CD4-positive, alpha-beta T cell (primary cell): ENCODE measurements at regions not wholly inside any gene's neighbourhood (a gene's known extent, or its start where the extent isn't known, plus 50 kb on each side); places are given as distances from the start of the nearest gene placed in this dataset.
A peak's percentile ranks its signal among the peaks of the same experiment; 100 is the strongest.
"Not testable (repeated sequence)": the region's sequence is repeated elsewhere in the genome, so short reads cannot be mapped to it uniquely, and the experiment has no call there.

ENCODE experiments used
- ATAC-seq: fragments of 200-7000 bp; cut with Tn5 transposase; one replicate; pipeline ENCODE4 v1.10.0; 2022; ENCODE audit warnings: mild to moderate bottlenecking; ENCODE audit not compliant: poor library complexity
- CTCF ChIA-PET: fragments of 350-600 bp; sonication (Branson Sonifier 250); formaldehyde crosslinking; loops from one replicate; lab custom pipeline; 2021; ENCODE audit warnings: antibody characterized with exemption, inconsistent platforms; lab: Charles Lee
- POLR2A ChIA-PET: fragments of 350-600 bp; sonication (Branson Sonifier 250); formaldehyde crosslinking; loops from one replicate; lab custom pipeline; 2021; ENCODE audit warnings: antibody characterized with exemption, inconsistent platforms; lab: Charles Lee
- DNase-seq, 14 experiments: peaks; one replicate each; pipeline ENCODE4 v3.0.0-alpha.2; 2013 to 2020; ENCODE audit warnings: mixed read lengths in 2 of 14
- H3K27ac ChIP-seq, 2 donors: one replicate each; pipeline versions ENCODE4 v1.5.1 to v1.7.0; 2013; ENCODE audit warnings: low read length in 2 of 2, low read depth in 1 of 2, mild to moderate bottlenecking in 1 of 2
- H3K27me3 ChIP-seq, 2 experiments: 1 replicate in 1 of 2; 2 replicates in 1 of 2; pipeline versions ENCODE4 v1.6.1 to v1.7.0; 2013; ENCODE audit warnings: low read length in 2 of 2, control low read depth in 1 of 2, mild to moderate bottlenecking in 1 of 2, moderate library complexity in 1 of 2; ENCODE audit not compliant: insufficient read depth in 2 of 2, control insufficient read depth in 1 of 2
- H3K36me3 ChIP-seq: one replicate; pipeline ENCODE4 v1.6.1; 2013; ENCODE audit warnings: low read length, control low read depth; ENCODE audit not compliant: insufficient read depth
- H3K4me1 ChIP-seq: one replicate; pipeline ENCODE4 v1.6.1; 2013; ENCODE audit warnings: low read length, control low read depth; ENCODE audit not compliant: insufficient read depth
- H3K4me3 ChIP-seq: one replicate; pipeline ENCODE4 v1.5.1; 2013; ENCODE audit warnings: mild to moderate bottlenecking, low read length, moderate library complexity
- H3K9me3 ChIP-seq, 2 experiments: 1 replicate in 1 of 2; 2 replicates in 1 of 2; pipeline versions ENCODE4 v1.6.1 to v1.7.0; 2013; ENCODE audit warnings: low read length in 2 of 2, mild to moderate bottlenecking in 2 of 2, control low read depth in 1 of 2, moderate library complexity in 1 of 2; ENCODE audit not compliant: control insufficient read depth in 1 of 2, insufficient read depth in 1 of 2
- H3K27ac Mint-ChIP-seq: one replicate; pipeline ENCODE4 v1.8.0; 2020; ENCODE audit warnings: mixed read lengths
- H3K27me3 Mint-ChIP-seq: one replicate; pipeline ENCODE4 v1.8.0; 2021; ENCODE audit warnings: mixed read lengths
- H3K36me3 Mint-ChIP-seq: one replicate; pipeline ENCODE4 v1.8.0; 2021; ENCODE audit warnings: low read depth, mixed read lengths
- H3K4me1 Mint-ChIP-seq: one replicate; pipeline ENCODE4 v1.8.0; 2021; ENCODE audit warnings: low read depth, mixed read lengths
- H3K4me3 Mint-ChIP-seq: one replicate; pipeline ENCODE4 v1.8.0; 2020; ENCODE audit warnings: mild to moderate bottlenecking, mixed read lengths
- H3K9me3 Mint-ChIP-seq: one replicate; pipeline ENCODE4 v1.8.0; 2020; ENCODE audit warnings: mixed read lengths
- intact Hi-C, 2 experiments: fragments of 100-400 bp; cut with DNase I in 1 of 2; cut with micrococcal nuclease in 1 of 2; formaldehyde crosslinking; loops; one replicate each; pipeline versions ENCODE4 v1.15.1 to v1.9.0; 2023 to 2025; cut with DNase I, micrococcal nuclease
- TF ChIP-seq, protein P1 (sequence below): fragments of 200-600 bp; IDR thresholded peaks from one replicate; pipeline ENCODE4 v1.8.0; 2022; ENCODE audit warnings: antibody characterized with exemption, mild to moderate bottlenecking

DNA sequence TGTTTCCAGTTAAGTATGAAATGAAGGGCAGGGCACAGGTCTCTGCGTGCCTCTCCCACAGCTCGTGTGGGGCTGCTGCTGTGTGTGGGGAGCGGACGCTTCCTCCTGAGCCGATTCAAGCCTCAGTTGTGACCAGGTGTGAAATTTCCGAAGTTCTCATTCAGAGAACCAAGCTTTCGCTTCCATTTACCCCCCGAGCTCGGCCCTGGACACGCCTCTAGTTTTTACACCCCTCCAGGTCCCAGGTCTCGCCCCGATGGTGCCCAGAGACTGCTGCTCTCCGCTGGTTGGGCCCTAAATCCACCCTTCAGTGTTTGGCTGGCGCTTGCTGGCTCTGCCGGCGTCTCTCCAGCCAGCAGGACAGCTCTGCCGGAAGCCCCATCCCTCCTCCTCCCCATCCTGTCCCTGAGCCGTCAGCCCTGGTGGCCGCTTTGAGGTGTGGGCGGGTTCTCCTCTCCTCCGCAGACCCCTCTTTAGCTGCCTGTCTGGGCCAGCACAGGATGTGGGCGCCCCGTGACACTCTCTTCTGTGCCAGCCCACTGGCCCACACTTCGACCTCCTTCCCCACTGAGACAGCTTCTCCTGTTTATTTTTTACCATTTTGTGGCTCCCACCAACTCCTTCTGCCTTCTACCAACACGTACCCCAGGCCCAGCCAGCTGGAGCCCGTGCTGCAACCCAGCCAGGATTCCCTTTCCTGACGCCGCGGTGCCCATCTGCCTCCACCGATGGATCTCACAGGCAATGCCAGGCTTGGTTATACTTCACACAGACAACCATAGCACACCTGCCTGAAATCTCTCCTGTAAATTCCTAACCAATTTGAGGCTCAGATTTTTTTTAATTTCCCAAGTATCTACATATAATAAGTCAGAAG lies 142.8 kb downstream of the DLL1 start:
- ChIA-PET CTCF (no interaction called here), POLR2A (interaction anchor here (1.4 to 2.2 kb wide), 3 partner anchors 59 to 159 kb away, joined by 3 to 18 read pairs (median 9); no protein-coding TSS in a partner anchor)
- H3K4me3 Mint-ChIP-seq = peak overlapping the region; percentile 81
- ATAC-seq (peak; percentile 71), DNase-seq (peak in 13 of 14 experiments; percentile 10 to 77 (median 47))
- H3K4me1 Mint-ChIP-seq = peaks cover 48% of the 10 kb centered on the region
- peaks cover 60% of the 10 kb centered on the region for H3K4me1 ChIP-seq
- peaks cover 3% of the 10 kb centered on the region for H3K9me3 Mint-ChIP-seq
- peak overlapping the region; percentile 43 for H3K4me3 ChIP-seq
- TF ChIP-seq, protein P1, sequence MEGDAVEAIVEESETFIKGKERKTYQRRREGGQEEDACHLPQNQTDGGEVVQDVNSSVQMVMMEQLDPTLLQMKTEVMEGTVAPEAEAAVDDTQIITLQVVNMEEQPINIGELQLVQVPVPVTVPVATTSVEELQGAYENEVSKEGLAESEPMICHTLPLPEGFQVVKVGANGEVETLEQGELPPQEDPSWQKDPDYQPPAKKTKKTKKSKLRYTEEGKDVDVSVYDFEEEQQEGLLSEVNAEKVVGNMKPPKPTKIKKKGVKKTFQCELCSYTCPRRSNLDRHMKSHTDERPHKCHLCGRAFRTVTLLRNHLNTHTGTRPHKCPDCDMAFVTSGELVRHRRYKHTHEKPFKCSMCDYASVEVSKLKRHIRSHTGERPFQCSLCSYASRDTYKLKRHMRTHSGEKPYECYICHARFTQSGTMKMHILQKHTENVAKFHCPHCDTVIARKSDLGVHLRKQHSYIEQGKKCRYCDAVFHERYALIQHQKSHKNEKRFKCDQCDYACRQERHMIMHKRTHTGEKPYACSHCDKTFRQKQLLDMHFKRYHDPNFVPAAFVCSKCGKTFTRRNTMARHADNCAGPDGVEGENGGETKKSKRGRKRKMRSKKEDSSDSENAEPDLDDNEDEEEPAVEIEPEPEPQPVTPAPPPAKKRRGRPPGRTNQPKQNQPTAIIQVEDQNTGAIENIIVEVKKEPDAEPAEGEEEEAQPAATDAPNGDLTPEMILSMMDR = no peak
- peak overlapping the region in 1 of 2 donors; percentile 58 for H3K27ac ChIP-seq
- peaks cover 0 to 5% of the 10 kb centered on the region in 2 experiments for H3K27me3 ChIP-seq
- H3K27ac Mint-ChIP-seq = peak overlapping the region; percentile 51
- intact Hi-C loops = no loop called here
- no peaks in the 10 kb centered on the region for H3K36me3 ChIP-seq
- peaks cover 14% of the 10 kb centered on the region for H3K27me3 Mint-ChIP-seq
- H3K9me3 ChIP-seq = peaks cover 0 to 9% of the 10 kb centered on the region in 2 experiments
- H3K36me3 Mint-ChIP-seq = no peaks in the 10 kb centered on the region

- DNase-seq = no peak
- Histone ChIP-seq H3K4me3 (peak overlapping the region; percentile 43), H3K9me3 (peaks cover 0 to 9% of the 10 kb centered on the region in 2 experiments), H3K4me1 (peaks cover 53% of the 10 kb centered on the region), H3K36me3 (no peaks in the 10 kb centered on the region), H3K27me3 (peaks cover 0 to 2% of the 10 kb centered on the region in 2 experiments), H3K27ac (peak overlapping the region in 1 of 2 donors; percentile 58)
- Mint-ChIP-seq H3K4me3 (no peak overlapping the region), H3K27me3 (peaks cover 11% of the 10 kb centered on the region), H3K36me3 (no peaks in the 10 kb centered on the region), H3K9me3 (peaks cover 3% of the 10 kb centered on the region), H3K27ac (peak overlapping the region; percentile 51), H3K4me1 (peaks cover 46% of the 10 kb centered on the region)
- TF ChIP-seq, protein P1 = no peak
- ATAC-seq = no peak
- intact Hi-C loops = no loop called here
- ChIA-PET CTCF (no interaction called here), POLR2A (interaction anchor here (1.4 to 2.2 kb wide), 3 partner anchors 58 to 160 kb away, joined by 3 to 18 read pairs (median 9); no protein-coding TSS in a partner anchor)
These were observed 143.7 kb downstream of the DLL1 start for GRCh38 chr6:170147056-170147787.

DNA sequence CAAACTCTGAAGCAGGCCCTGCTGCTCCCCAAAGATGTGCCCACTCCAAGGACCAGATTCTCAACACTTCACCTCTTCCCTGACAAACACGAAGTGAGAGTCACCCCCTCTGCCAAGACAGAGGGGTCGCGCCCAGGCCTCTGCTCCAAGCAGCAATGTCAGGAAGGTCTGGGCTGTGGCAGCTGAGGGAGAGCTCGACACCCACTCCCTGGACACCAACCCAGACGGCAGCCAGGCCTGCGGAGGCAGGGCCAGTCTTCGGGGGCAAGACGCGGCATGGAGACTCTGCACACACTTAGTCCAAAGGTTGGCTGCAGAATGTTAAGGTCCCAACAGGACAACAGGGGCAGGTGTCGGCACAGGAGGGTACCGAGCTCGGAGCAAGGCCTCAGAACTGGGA lies 144.2 kb downstream of the DLL1 start:
- Histone ChIP-seq H3K9me3 (peaks cover 0 to 9% of the 10 kb centered on the region in 2 experiments), H3K27me3 (no peaks in the 10 kb centered on the region), H3K36me3 (no peaks in the 10 kb centered on the region), H3K4me1 (peaks cover 48% of the 10 kb centered on the region), H3K4me3 (no peak overlapping the region), H3K27ac (no peak overlapping the region)
- Mint-ChIP-seq H3K4me3 (no peak overlapping the region), H3K4me1 (peaks cover 44% of the 10 kb centered on the region), H3K27me3 (peaks cover 6% of the 10 kb centered on the region), H3K27ac (peak overlapping the region; percentile 51), H3K36me3 (no peaks in the 10 kb centered on the region), H3K9me3 (peaks cover 3% of the 10 kb centered on the region)
- ChIA-PET CTCF (no interaction called here), POLR2A (interaction anchor here (2.0 kb wide), 1 partner anchor 57 kb away, joined by 18 read pairs; no protein-coding TSS in a partner anchor)
- ATAC-seq (no peak), DNase-seq (no peak)
- intact Hi-C loops = no loop called here
- TF ChIP-seq, protein P1 = no peak

- not testable (repeated sequence) for H3K4me3 Mint-ChIP-seq
These were observed 144.7 kb downstream of the DLL1 start for GRCh38 chr6:170146131-170146530.

More at GRCh38 chr6:170146131-170146530, 144.7 kb downstream of the DLL1 start:
- H3K4me1 ChIP-seq = peaks cover 48% of the 10 kb centered on the region
- DNase-seq, H3K36me3 ChIP-seq, H3K4me3 ChIP-seq, ATAC-seq, H3K27me3 Mint-ChIP-seq, H3K36me3 Mint-ChIP-seq, POLR2A ChIA-PET, H3K27ac ChIP-seq, CTCF ChIA-PET, H3K9me3 Mint-ChIP-seq, H3K27me3 ChIP-seq, H3K9me3 ChIP-seq, intact Hi-C loops: not testable (repeated sequence)
- Mint-ChIP-seq H3K27ac (peak overlapping the region; percentile 51), H3K4me1 (peaks cover 44% of the 10 kb centered on the region)
